GM19467 (cell line): ENCODE measurements at regions not wholly inside any gene's neighbourhood (a gene's known extent, or its start where the extent isn't known, plus 50 kb on each side); places are given as distances from the start of the nearest gene placed in this dataset.
"Not testable (repeated sequence)": the region's sequence is repeated elsewhere in the genome, so short reads cannot be mapped to it uniquely, and the experiment has no call there.

Experiments
- ATAC-seq: cut with Tn5 transposase; IDR thresholded peaks from one replicate; pipeline ENCODE4 v1.9.1; 2021; ENCODE audit warnings: mild to moderate bottlenecking, moderate library complexity; ENCODE audit not compliant: unreplicated experiment

GRCh38 chr10:9222917-9223316 lies 1168.4 kb downstream of the GATA3 start:
- ATAC-seq: no peak

- ATAC-seq: no peak
Measured at GRCh38 chr10:9227679-9228365, 1173.3 kb downstream of the GATA3 start.

DNA sequence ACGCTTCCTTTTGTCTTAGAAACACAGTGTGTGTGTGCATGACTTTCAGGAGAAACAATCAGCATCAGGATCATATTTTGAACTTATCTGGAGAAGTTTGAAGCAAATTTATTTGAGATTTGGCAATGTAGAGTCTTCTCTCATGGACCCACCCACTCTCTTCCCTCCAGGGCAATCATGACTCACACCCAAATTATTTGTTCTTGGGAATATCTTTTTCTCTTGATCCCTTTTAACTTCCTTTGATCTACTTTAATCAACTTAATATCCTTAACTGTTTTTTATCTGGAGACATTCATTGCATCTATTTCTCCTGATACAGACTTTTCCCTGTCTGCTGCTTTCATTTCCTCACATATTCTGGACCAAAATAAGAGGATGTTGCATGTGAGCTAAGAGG lies 1174.3 kb downstream of the GATA3 start:
- no peak for ATAC-seq

DNA sequence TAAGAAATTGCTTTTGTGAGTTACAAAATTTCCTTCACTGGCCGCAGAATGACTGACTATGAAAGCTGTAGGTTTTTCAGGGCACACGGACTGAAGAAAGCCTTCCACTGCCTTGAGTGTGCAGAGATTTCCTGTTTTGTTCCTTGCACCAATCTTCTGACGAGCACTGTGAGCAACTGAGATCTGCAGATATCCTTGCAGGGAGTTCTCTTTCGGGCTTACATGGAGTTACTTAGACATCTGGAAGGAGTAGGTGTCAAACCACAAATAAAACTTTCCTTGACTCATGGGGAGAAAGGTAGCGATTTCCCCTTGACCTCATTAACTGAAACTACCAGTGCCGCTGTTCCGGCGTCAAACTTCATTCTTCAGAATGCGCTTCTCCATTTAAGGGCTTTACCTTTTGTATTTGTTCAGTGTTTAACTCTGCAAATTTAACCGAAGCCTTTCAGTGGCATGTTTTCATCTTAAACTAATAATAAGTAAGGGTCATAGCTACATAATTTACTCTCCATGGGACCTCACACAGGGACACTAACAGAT lies 1175.3 kb downstream of the GATA3 start:
- no peak for ATAC-seq

DNA sequence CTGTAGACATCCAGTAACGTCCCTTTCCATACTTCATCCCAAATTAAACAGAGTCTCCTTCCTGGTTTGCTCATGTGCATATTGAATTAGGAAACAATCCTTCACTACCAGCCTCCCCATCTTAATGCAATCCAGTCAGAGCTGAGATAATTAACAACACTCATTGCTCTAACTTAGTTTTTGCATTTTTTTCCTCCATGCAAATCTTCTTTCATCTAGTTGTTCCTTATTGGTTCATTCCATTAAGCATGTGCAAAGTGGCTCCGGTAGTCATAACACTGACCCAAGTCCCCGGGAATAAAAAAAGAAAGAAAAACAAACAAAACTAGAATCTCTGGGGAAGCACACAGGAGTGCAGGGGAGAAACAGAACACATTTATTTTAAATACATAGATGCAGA lies 1176.1 kb downstream of the GATA3 start:
- no peak for ATAC-seq

- ATAC-seq: no peak
Measured at GRCh38 chr10:9234191-9234590, 1179.7 kb downstream of the GATA3 start.

DNA sequence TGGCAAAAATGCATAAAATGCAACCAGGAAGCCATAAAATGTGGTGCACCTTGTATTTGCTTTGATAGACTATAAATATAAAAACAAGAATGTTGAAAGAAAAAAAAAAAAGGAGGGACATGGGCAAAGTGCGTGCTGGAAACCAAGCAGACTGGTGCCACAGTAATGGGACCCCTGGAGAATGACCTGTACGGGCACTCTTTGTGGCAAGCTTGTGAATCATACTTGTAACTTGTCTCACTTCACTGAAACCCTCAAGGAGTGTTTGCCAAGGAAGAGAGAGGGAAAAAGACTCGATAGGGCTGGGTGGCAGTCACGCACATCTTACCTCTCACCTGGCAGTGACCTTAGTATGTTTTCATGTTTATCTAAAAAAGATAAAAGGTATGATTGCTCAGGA lies 1183.6 kb downstream of the GATA3 start:
- no peak for ATAC-seq

DNA sequence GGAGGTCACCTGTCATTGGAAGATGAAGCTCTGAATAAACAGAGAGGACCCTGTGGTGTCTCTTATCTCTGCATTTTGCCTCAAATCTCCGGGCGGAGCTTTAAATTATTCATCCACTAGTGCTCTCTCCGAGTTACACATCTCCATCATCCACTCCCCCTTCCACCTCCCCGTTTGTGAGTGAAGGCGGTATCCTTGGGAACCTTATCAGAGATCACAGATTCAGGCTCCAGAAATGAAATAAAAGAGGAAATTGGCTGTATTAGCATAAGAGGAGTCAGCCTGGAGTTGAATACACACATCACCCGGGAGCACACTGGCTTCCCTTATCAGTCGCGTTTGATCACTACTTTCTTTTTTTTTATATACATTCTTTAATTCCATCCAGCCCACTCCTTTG lies 1184.8 kb downstream of the GATA3 start:
- no peak for ATAC-seq

GRCh38 chr10:9243941-9244411 lies 1189.5 kb downstream of the GATA3 start:
- no peak for ATAC-seq

DNA sequence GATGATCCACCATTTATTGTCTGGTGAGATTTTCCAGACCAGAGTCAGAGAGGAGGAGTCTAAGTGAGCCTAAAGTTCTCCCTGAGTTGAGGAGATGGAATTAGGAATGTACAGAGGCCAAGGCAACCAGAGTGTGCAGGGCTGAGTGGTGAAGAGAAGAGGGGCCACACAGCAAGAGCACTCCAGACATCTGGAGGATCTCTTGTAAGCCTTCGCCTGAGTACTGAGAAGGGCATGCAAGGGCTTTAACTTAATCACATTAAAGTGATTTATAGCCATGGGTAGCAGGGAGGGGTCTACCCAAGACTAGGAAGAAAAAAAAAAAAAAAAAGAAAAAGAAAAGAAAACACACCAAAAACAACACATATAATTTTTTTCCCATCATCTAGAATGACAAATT lies 1190.4 kb downstream of the GATA3 start:
- no peak for ATAC-seq

- ATAC-seq: no peak
Measured at GRCh38 chr10:9253121-9253520, 1198.6 kb downstream of the GATA3 start.

GRCh38 chr10:9254353-9254752 lies 1199.9 kb downstream of the GATA3 start:
- no peak for ATAC-seq

DNA sequence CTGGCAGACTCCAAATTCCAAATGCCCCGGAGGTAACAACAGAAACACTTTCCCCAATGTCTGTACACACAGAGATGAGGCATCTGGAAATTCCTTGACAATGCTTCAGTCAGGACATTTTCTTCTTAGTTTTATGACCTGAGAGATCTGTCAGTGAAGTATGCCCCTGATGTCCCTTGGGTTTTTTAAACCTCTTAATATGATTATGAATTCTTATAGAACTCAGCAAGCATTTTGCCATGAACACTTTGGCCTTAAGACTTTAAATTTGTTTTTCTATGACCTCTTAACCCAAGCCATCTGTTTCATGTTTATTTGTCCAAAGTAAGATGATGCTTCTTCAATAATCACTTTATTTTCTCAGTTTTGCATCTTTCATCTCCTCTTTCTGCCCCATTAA lies 1206.2 kb downstream of the GATA3 start:
- ATAC-seq: no peak

GRCh38 chr10:9262770-9263169 lies 1208.3 kb downstream of the GATA3 start:
- ATAC-seq: no peak

GRCh38 chr10:9268176-9268575 lies 1213.7 kb downstream of the GATA3 start:
- no peak for ATAC-seq

- ATAC-seq: not testable (repeated sequence)
Measured at GRCh38 chr10:9273126-9273833, 1218.8 kb downstream of the GATA3 start.

GRCh38 chr10:9274206-9274755 lies 1219.8 kb downstream of the GATA3 start:
- no peak for ATAC-seq

DNA sequence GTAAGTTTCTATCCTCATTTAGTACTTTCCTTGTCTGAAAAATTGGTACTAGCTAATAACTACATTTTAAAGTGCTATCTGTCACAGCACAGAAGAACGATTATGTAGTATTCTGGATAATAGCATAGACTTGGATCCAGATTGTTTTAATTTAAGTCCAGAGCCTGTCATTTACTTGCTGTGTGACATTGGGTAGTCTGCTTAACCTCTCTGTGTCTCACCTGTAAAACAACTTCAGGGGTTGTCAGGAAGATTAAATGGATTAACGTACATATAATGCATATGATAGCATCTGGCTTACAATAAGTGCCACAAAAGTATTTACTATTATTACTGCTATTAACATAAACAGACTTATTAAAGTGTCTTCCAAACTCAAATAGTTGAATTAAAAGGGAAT lies 1221.4 kb downstream of the GATA3 start:
- ATAC-seq: no peak

DNA sequence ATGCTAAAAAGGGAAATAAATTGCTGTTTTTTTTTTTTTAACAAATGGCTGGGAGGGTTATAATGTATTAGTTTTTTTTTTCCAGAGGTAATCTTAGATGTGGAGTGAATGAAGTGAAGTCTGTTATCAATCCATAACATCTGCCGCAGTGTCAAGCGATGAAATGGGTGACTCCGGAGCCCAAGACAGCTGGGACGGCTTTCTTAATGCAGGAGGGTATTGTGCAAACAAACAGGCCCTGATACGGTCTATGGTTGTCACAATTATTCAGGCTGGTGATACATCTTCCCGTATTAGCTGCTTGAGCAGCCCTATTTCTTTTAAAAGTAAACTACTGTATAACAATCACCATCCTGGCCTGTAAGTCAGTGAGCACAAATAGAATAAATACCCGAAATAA lies 1231.2 kb downstream of the GATA3 start:
- ATAC-seq: no peak

- no peak for ATAC-seq
Measured at GRCh38 chr10:9289811-9290210, 1235.3 kb downstream of the GATA3 start.

DNA sequence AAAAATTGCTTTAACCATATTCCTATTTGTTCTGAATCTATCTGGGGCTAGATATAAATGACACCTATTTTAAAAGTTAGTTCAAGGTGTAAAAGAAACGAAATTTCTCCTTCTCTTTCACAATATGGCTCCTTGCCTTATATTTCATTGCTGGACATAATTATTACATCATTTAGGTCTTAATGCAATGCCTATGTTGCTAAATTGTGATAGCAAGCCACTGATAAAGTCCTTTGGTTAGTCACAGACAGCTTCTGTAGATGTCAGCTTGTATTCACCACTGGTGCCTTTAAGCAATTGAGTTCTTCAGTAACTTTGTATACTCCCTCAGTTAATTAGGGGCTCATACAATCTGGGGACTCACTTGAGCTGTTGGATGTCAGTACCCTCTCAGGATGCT lies 1236.6 kb downstream of the GATA3 start:
- ATAC-seq: no peak

GRCh38 chr10:9294132-9294663 lies 1239.7 kb downstream of the GATA3 start:
- no peak for ATAC-seq
